ENCODE measurements at regions not wholly inside any gene's neighbourhood (a gene's known extent, or its start where the extent isn't known, plus 50 kb on each side); places are given as distances from the start of the nearest gene placed in this dataset.

- Histone ChIP-seq H3K9ac (ENCODE audit: insufficient read length) (no peak overlapping the region), H3K4me3 (no peak overlapping the region), H3K36me3 (ENCODE audit: insufficient read depth, low read length) (no peaks in the 10 kb centered on the region), H3K27ac (no peak overlapping the region), H3K9me3 (ENCODE audit: low read depth, low read length) (no peaks in the 10 kb centered on the region)
- no peak for DNase-seq (ENCODE audit: low read depth, low spot score)
- TF ChIP-seq EZH2 (IDR thresholded peaks at IDR 0.05) = no peak
- no peak for TF ChIP-seq POLR2AphosphoS5 (IDR thresholded peaks at IDR 0.05; ENCODE audit: borderline replicate concordance, low read depth, low read length)
- no peak for TF ChIP-seq FOXP2 (optimal IDR thresholded peaks at IDR 0.05; ENCODE audit: control extremely low read depth, extremely low read length, insufficient read depth)
Observed at GRCh38 chr13:74023484-74023883, 110.7 kb downstream of the KLF12 start.

DNA sequence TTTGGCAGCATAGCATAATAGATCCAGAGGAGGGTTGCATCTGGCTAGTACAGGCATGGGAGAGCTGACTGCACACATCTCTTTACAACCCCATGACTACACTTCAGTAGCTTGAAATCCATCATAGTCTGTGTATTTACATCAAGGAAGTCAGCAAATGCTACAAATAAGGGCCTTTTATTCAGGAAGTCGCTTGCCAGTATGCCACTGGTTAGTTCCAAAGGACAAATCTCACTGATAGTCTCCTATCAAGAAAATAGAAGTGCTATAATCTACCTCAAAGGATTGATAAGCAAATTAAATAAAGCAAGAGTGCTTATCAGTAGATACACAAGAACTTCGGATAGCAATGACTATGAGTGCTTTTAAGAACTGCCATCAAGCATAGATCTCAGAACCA is 112.7 kb downstream of the KLF12 start:
- no peak overlapping the region for H3K4me3 ChIP-seq
- DNase-seq (ENCODE audit: low read depth, low spot score) = no peak
- TF ChIP-seq POLR2AphosphoS5 (IDR thresholded peaks at IDR 0.05; ENCODE audit: borderline replicate concordance, low read depth, low read length) = no peak
- TF ChIP-seq EZH2 (IDR thresholded peaks at IDR 0.05) = no peak
- TF ChIP-seq FOXP2 (optimal IDR thresholded peaks at IDR 0.05; ENCODE audit: control extremely low read depth, extremely low read length, insufficient read depth) = no peak
- H3K36me3 ChIP-seq (ENCODE audit: insufficient read depth, low read length) = no peaks in the 10 kb centered on the region
- H3K9me3 ChIP-seq (ENCODE audit: low read depth, low read length) = no peaks in the 10 kb centered on the region
- no peak overlapping the region for H3K27ac ChIP-seq
- no peak overlapping the region for H3K9ac ChIP-seq (ENCODE audit: insufficient read length)

GRCh38 chr13:74018062-74018431 is 116.2 kb downstream of the KLF12 start:
- TF ChIP-seq EZH2 (IDR thresholded peaks at IDR 0.05) = no peak
- DNase-seq (ENCODE audit: low read depth, low spot score) = no peak
- Histone ChIP-seq H3K36me3 (ENCODE audit: insufficient read depth, low read length) (no peaks in the 10 kb centered on the region), H3K4me3 (no peak overlapping the region), H3K9ac (ENCODE audit: insufficient read length) (no peak overlapping the region), H3K9me3 (ENCODE audit: low read depth, low read length) (no peaks in the 10 kb centered on the region), H3K27ac (no peak overlapping the region)

DNA sequence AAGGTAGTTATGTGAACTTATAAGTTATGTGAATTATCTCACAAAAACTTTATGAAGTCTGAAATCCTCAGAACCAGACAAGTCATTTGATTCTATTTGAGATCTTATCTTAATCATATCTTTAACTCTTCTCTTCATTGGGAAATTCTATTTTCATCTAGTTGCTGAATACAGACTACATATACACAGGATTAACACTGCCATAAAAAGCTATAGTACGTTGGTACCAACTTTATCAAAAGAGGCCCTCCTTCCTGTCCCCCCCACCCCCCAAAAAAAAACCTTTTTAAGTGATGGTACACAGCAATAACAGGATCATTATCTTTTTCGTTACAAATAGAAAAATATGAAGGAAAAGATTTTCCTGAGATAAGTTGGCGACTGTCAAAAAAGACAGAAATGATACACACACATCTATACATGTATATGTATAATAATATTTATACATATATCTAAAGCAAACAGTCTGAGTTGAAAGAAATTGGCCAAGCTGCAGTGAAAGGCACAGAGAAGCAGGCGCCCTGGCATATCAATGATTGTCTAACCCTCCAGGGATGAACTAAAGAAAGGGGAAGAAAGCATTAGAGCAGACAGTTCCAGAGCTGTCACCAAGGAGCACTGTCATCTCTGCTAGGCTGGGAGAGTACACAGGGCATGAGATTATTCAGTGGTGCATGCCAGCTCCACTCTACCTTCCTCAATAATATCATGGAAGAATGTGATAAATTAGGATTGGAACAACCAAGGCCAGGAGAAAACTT is 116.7 kb downstream of the KLF12 start:
- no peak overlapping the region for H3K9ac ChIP-seq (ENCODE audit: insufficient read length)
- H3K27ac ChIP-seq = no peak overlapping the region
- H3K9me3 ChIP-seq (ENCODE audit: low read depth, low read length) = no peaks in the 10 kb centered on the region

GRCh38 chr13:74015137-74015536 is 119.1 kb downstream of the KLF12 start:
- Histone ChIP-seq H3K4me3 (no peak overlapping the region), H3K36me3 (ENCODE audit: insufficient read depth, low read length) (no peaks in the 10 kb centered on the region), H3K9me3 (ENCODE audit: low read depth, low read length) (no peaks in the 10 kb centered on the region), H3K27ac (no peak overlapping the region), H3K9ac (ENCODE audit: insufficient read length) (no peak overlapping the region)
- DNase-seq (ENCODE audit: low read depth, low spot score) = no peak
- TF ChIP-seq FOXP2 (optimal IDR thresholded peaks at IDR 0.05; ENCODE audit: control extremely low read depth, extremely low read length, insufficient read depth) (no peak), POLR2AphosphoS5 (IDR thresholded peaks at IDR 0.05; ENCODE audit: borderline replicate concordance, low read depth, low read length) (no peak), EZH2 (IDR thresholded peaks at IDR 0.05) (no peak)

More for the DNA sequence above, 116.7 kb downstream of the KLF12 start:
- no peak overlapping the region for H3K4me3 ChIP-seq
- TF ChIP-seq POLR2AphosphoS5 (IDR thresholded peaks at IDR 0.05; ENCODE audit: borderline replicate concordance, low read depth, low read length) (no peak), FOXP2 (optimal IDR thresholded peaks at IDR 0.05; ENCODE audit: control extremely low read depth, extremely low read length, insufficient read depth) (no peak), EZH2 (IDR thresholded peaks at IDR 0.05) (no peak)
- H3K36me3 ChIP-seq (ENCODE audit: insufficient read depth, low read length) = no peaks in the 10 kb centered on the region
- DNase-seq (ENCODE audit: low read depth, low spot score) = no peak

GRCh38 chr13:74009100-74009668 is 125.0 kb downstream of the KLF12 start:
- no peak overlapping the region for H3K27ac ChIP-seq

DNA sequence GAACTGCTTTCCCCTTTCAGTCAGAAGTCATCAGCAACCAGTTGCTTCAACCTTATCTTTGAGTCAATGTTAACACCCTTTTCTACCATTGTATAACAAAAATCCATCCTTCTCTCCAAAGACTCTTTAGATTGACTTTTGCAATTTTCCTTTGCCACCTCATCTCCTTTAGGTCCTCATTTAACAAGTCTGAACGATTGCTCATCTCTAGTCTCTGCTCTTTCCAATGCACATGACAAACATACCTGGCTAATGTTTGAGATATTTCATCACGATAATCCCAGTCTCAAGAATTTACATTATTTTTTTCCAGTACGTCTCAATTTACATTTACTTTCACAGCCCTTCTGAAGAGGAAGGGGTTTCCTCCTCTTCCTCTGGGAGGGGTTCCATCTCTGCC is 127.5 kb downstream of the KLF12 start:
- DNase-seq (ENCODE audit: low read depth, low spot score) = no peak
- no peaks in the 10 kb centered on the region for H3K36me3 ChIP-seq (ENCODE audit: insufficient read depth, low read length)
- no peaks in the 10 kb centered on the region for H3K9me3 ChIP-seq (ENCODE audit: low read depth, low read length)
- no peak overlapping the region for H3K9ac ChIP-seq (ENCODE audit: insufficient read length)
- TF ChIP-seq FOXP2 (optimal IDR thresholded peaks at IDR 0.05; ENCODE audit: control extremely low read depth, extremely low read length, insufficient read depth) (no peak), EZH2 (IDR thresholded peaks at IDR 0.05) (no peak), POLR2AphosphoS5 (IDR thresholded peaks at IDR 0.05; ENCODE audit: borderline replicate concordance, low read depth, low read length) (no peak)
- no peak overlapping the region for H3K4me3 ChIP-seq
- H3K27ac ChIP-seq = no peak overlapping the region

More at GRCh38 chr13:74009100-74009668, 125.0 kb downstream of the KLF12 start:
- H3K9ac ChIP-seq (ENCODE audit: insufficient read length) = no peak overlapping the region
- no peak overlapping the region for H3K4me3 ChIP-seq
- DNase-seq (ENCODE audit: low read depth, low spot score) = no peak
- TF ChIP-seq POLR2AphosphoS5 (IDR thresholded peaks at IDR 0.05; ENCODE audit: borderline replicate concordance, low read depth, low read length) (no peak), FOXP2 (optimal IDR thresholded peaks at IDR 0.05; ENCODE audit: control extremely low read depth, extremely low read length, insufficient read depth) (no peak), EZH2 (IDR thresholded peaks at IDR 0.05) (no peak)
- no peaks in the 10 kb centered on the region for H3K36me3 ChIP-seq (ENCODE audit: insufficient read depth, low read length)
- H3K9me3 ChIP-seq (ENCODE audit: low read depth, low read length) = no peaks in the 10 kb centered on the region

- no peaks in the 10 kb centered on the region for H3K9me3 ChIP-seq (ENCODE audit: low read depth, low read length)
- TF ChIP-seq POLR2AphosphoS5 (IDR thresholded peaks at IDR 0.05; ENCODE audit: borderline replicate concordance, low read depth, low read length) (no peak), FOXP2 (optimal IDR thresholded peaks at IDR 0.05; ENCODE audit: control extremely low read depth, extremely low read length, insufficient read depth) (no peak), EZH2 (IDR thresholded peaks at IDR 0.05) (no peak)
- H3K36me3 ChIP-seq (ENCODE audit: insufficient read depth, low read length) = no peaks in the 10 kb centered on the region
- no peak overlapping the region for H3K27ac ChIP-seq
- DNase-seq (ENCODE audit: low read depth, low spot score) = no peak
- H3K9ac ChIP-seq (ENCODE audit: insufficient read length) = no peak overlapping the region
- H3K4me3 ChIP-seq = no peak overlapping the region
Observed at GRCh38 chr13:74005320-74006157, 128.7 kb downstream of the KLF12 start.

Data from SK-N-MC (cell line).